Ascending aorta (tissue), 2 donors: ENCODE measurements at regions not wholly inside any gene's neighbourhood (a gene's known extent, or its start where the extent isn't known, plus 50 kb on each side); places are given as distances from the start of the nearest gene placed in this dataset.

Experiments used
- DNase-seq, 2 donors: peaks; one replicate each; pipeline ENCODE4 v3.0.0-alpha.2; 2019; ENCODE audit warnings: low spot score in 2 of 2
- H3K27ac ChIP-seq, 2 donors: fragments of 200-600 bp; sonication (generic); one replicate each; pipeline ENCODE4 v1.5.1; 2016 to 2017; ENCODE audit warnings: mild to moderate bottlenecking in 1 of 2
- H3K27me3 ChIP-seq: fragments of 200-600 bp; sonication (generic); one replicate; pipeline ENCODE4 v1.5.1; 2017
- H3K36me3 ChIP-seq, 2 donors: fragments of 200-600 bp; sonication (generic); one replicate each; pipeline ENCODE4 v1.5.1; 2016
- H3K4me1 ChIP-seq, 2 donors: fragments of 200-600 bp; sonication (generic); one replicate each; pipeline ENCODE4 v1.5.1; 2016 to 2017; ENCODE audit warnings: mild to moderate bottlenecking in 1 of 2
- H3K4me3 ChIP-seq, 2 donors: fragments of 200-600 bp; sonication (generic); one replicate each; pipeline ENCODE4 v1.5.1; 2016 to 2017; ENCODE audit warnings: mild to moderate bottlenecking in 1 of 2
- H3K9me3 ChIP-seq, 2 donors: fragments of 200-600 bp; sonication (generic); one replicate each; pipeline ENCODE4 v1.5.1; 2016
- CTCF ChIP-seq, 3 experiments: fragments of 200-600 bp in 2 of 3; fragments of 450-650 bp in 1 of 3; sonication (generic) in 2 of 3; IDR thresholded peaks; one replicate each; pipeline ENCODE4 v1.5.1; 2016 to 2019; ENCODE audit warnings: antibody characterized with exemption in 3 of 3, mild to moderate bottlenecking in 1 of 3, moderate library complexity in 1 of 3
- intact Hi-C: fragments of 100-400 bp; cut with DNase I; formaldehyde crosslinking; loops from one replicate; pipeline ENCODE4 v1.15.1; 2023

- H3K4me3 ChIP-seq: no peak overlapping the region
- no peak overlapping the region for H3K27ac ChIP-seq
- DNase-seq: no peak
- intact Hi-C loops: no loop called here
- no peak for TF ChIP-seq CTCF (IDR thresholded peaks at IDR 0.05)
- no peaks in the 10 kb centered on the region for H3K4me1 ChIP-seq
- no peaks in the 10 kb centered on the region for H3K36me3 ChIP-seq
- no peaks in the 10 kb centered on the region for H3K9me3 ChIP-seq
- H3K27me3 ChIP-seq: no peaks in the 10 kb centered on the region
These were observed 467.0 kb upstream of the UBE2E3 start for GRCh38 chr2:180513389-180513788.

- no peak overlapping the region for H3K27ac ChIP-seq
- DNase-seq: no peak
- H3K36me3 ChIP-seq: no peaks in the 10 kb centered on the region
- no peaks in the 10 kb centered on the region for H3K27me3 ChIP-seq
- TF ChIP-seq CTCF (IDR thresholded peaks at IDR 0.05): no peak
- no peaks in the 10 kb centered on the region for H3K4me1 ChIP-seq
- no peaks in the 10 kb centered on the region for H3K9me3 ChIP-seq
- intact Hi-C loops: no loop called here
- no peak overlapping the region for H3K4me3 ChIP-seq
These were observed 471.9 kb upstream of the UBE2E3 start for GRCh38 chr2:180508458-180508857.

- intact Hi-C loops: no loop called here
- H3K4me3 ChIP-seq: no peak overlapping the region
- H3K4me1 ChIP-seq: no peaks in the 10 kb centered on the region
- H3K27me3 ChIP-seq: no peaks in the 10 kb centered on the region
- no peak for TF ChIP-seq CTCF (IDR thresholded peaks at IDR 0.05)
- DNase-seq: no peak
- H3K36me3 ChIP-seq: no peaks in the 10 kb centered on the region
- no peaks in the 10 kb centered on the region for H3K9me3 ChIP-seq
- H3K27ac ChIP-seq: no peak overlapping the region
These were observed 473.4 kb upstream of the UBE2E3 start for GRCh38 chr2:180507028-180507427.

- intact Hi-C loops: no loop called here
- TF ChIP-seq CTCF (IDR thresholded peaks at IDR 0.05): no peak
- Histone ChIP-seq H3K27ac (no peak overlapping the region), H3K4me3 (no peak overlapping the region), H3K4me1 (no peaks in the 10 kb centered on the region), H3K36me3 (no peaks in the 10 kb centered on the region), H3K27me3 (no peaks in the 10 kb centered on the region), H3K9me3 (no peaks in the 10 kb centered on the region)
- DNase-seq: no peak
These were observed 475.2 kb upstream of the UBE2E3 start for GRCh38 chr2:180505203-180505602.

GRCh38 chr2:180497621-180498152 lies 482.7 kb upstream of the UBE2E3 start:
- H3K27ac ChIP-seq: no peak overlapping the region
- TF ChIP-seq CTCF (IDR thresholded peaks at IDR 0.05): no peak
- DNase-seq: no peak
- no peaks in the 10 kb centered on the region for H3K36me3 ChIP-seq
- intact Hi-C loops: no loop called here
- H3K4me1 ChIP-seq: no peaks in the 10 kb centered on the region
- no peaks in the 10 kb centered on the region for H3K9me3 ChIP-seq
- no peak overlapping the region for H3K4me3 ChIP-seq
- H3K27me3 ChIP-seq: no peaks in the 10 kb centered on the region

GRCh38 chr2:180495606-180496005 lies 484.8 kb upstream of the UBE2E3 start:
- Histone ChIP-seq H3K9me3 (no peaks in the 10 kb centered on the region), H3K27me3 (no peaks in the 10 kb centered on the region), H3K4me1 (no peaks in the 10 kb centered on the region), H3K27ac (no peak overlapping the region), H3K4me3 (no peak overlapping the region), H3K36me3 (no peaks in the 10 kb centered on the region)
- intact Hi-C loops: no loop called here
- no peak for DNase-seq
- no peak for TF ChIP-seq CTCF (IDR thresholded peaks at IDR 0.05)
